Bone marrow (tissue), 2 donors: ENCODE measurements at regions not wholly inside any gene's neighbourhood (a gene's known extent, or its start where the extent isn't known, plus 50 kb on each side); places are given as distances from the start of the nearest gene placed in this dataset.

ENCODE experiments used
- DNase-seq, 2 donors: peaks; one replicate each; lab custom pipeline; 2025; lab: John Stamatoyannopoulos, UW

DNA sequence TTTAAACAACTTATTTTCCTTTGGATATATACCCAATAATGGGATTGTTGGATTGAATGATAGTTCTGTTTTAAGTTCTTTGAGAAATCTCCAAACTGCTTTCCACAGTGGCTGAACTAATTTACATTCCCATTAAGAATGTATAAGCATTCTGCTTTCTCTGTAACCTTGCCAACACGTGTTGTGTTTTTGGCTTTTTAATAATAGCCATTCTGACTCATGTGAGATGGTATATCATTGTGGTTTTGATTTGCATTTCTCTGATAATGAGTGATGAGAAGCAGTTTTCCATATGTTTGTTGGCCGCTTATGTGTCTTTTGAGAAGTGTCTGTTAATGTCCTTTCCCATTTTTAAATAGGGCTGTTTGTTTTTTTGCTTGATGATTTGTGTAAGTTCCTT, 155.6 kb upstream of the PITX2 start:
- DNase-seq: no peak

GRCh38 chr4:110780538-110780937, 157.7 kb upstream of the PITX2 start:
- no peak for DNase-seq

GRCh38 chr4:110781944-110782343, 159.1 kb upstream of the PITX2 start:
- no peak for DNase-seq

- DNase-seq: no peak
Measured at GRCh38 chr4:110787109-110787508, 164.2 kb upstream of the PITX2 start.

GRCh38 chr4:110787707-110788106, 164.8 kb upstream of the PITX2 start:
- no peak for DNase-seq

DNA sequence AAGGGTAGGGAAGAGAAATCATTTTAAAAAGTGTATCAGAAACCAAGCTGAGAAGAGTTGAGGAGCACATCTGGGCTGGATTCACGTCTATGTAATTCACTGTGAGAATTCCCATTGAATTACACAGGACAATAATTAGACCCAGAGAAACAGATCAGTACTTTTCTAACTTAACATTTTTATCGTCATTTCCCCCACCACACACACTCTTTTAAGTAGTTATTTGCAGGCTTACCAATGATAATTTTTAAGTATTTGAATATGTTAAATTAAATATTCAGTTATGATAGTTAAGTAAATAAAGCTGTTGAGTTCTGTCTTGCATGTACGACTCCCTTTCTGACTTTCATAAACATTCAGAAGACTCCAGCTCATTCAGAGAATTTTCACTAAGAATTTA, 165.4 kb upstream of the PITX2 start:
- no peak for DNase-seq

GRCh38 chr4:110792036-110792435, 169.2 kb upstream of the PITX2 start:
- DNase-seq: no peak

DNA sequence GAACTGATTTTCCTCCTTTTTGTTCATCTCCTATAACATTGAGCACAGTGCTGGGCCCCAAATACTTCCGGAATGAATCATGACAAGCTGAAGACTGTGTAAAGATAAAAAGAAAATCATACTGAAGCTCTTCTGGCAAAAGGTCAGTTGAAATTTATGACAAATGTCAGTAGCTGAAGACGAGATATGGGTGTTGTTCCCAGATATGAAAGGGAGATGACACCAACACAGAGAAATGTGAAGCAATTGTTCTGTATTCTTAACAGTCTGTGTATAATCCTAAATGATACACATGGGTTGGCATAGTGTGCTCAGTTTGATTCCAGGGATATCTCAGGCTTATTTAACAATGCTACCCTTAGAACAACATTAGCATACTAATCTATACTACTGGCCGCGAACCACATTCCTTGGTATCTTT, 170.5 kb upstream of the PITX2 start:
- DNase-seq: no peak

DNA sequence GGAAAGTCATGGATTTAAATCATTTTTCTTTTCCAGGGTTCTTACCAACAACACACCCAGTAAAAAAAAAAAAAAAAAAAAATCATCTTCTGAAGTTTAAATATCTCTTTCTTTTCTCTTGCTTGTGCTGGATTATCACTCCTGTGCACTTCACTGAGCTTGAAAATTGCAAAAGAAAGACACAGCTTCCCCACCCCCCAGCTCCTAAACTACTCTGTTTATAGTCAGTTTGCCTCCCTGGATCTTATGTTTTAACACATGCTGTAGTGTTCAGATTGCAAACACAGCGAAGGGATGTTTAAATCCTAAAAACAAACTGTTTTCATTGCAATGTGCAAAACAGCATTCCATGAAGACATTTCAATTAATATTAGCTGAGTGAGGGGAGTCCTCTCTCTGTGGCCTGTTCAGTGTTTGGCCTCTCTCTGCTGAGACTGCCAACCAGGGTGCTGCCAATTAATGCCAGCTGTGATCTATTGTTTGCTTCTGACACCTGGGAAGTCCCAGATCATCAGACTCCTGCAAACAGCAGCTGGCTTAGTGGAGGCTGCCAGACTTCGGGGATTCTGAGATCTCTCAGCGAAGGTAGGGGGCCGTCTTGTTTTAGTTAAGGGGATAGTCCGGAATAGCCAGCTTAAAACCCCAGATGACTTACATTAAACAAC, 171.1 kb upstream of the PITX2 start:
- DNase-seq: no peak

GRCh38 chr4:110795971-110796370, 173.1 kb upstream of the PITX2 start:
- DNase-seq: no peak

DNA sequence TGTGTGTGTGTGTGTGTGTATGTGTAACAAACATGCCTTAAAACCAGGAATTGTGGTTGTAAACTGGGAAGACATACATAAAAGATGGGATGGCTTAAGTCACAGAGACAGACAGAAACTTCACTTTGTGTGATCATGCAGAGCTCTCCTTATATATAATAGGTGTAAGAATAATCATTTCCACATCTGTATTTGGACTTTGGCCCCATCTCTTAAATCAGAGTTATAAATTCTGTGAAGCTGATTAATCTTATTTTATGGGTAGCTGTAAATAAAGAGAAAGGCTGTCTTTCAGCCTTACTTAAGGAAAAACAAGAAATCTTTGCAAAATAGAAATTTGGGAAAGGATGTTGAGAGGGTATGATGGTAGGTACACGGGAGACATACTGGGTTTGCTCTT, 174.6 kb upstream of the PITX2 start:
- no peak for DNase-seq

GRCh38 chr4:110798687-110799086, 175.8 kb upstream of the PITX2 start:
- DNase-seq: no peak

DNA sequence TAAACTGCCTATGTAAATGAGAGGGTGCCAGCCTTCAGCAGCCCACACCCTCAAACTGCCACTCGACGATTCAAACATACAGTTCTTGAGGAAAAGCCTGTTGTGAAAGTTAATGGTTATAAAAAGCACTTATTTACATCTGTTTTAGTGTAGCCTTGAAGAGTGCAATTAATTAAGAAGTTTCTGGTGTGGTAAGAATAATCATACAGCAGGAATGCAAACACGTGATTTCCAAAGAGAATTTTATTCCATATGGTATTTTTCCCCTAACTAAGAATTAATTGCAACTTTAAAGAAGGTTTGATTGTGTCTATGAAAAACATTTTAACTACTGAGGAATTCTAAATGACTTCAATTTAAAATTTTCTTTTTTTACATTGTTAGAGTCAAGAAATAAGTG, 176.3 kb upstream of the PITX2 start:
- DNase-seq: no peak

DNA sequence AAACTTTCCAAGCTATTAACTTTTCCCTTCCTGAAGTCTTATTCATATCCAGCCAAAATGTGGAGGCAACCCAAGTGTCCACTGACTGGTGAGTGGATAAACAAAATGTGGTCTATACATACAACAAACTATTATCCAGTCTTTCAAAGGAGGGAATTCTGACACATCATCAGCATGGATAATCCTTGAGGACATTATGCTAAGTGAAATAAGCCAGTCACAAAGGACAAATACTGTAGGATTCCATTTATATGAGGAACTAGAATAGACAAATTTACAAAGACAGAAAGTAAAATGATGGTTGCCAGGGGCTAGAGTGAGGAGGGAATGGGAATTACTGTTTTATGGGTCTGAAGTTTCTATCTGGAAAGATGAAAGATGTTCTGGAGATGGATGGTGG, 178.7 kb upstream of the PITX2 start:
- DNase-seq: no peak

DNA sequence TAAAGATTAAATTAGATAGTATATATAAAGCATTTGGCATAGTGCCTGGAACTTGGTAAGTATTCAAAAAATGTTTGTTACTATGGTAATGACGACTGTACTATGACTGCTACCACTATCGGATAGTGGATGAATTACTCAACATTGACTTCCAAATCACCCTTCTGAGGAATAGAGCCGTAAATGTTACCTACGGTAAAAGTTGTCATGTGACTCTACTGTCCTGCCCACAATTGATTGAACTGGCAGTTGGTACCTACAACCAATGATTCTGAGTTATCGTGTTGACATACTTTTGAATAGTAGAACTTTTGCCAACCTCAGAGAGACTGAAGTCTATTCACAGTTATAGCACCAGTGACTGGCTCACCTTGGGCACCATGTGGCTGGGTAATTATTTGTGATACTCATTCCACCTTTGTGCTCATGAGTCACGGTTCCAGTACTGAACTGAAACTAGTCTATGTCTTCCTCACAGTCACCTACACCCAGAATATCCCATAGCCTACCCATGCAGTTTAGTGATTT, 185.5 kb upstream of the PITX2 start:
- no peak for DNase-seq

GRCh38 chr4:110815950-110816349, 193.1 kb upstream of the PITX2 start:
- no peak for DNase-seq

GRCh38 chr4:110816367-110816766, 193.5 kb upstream of the PITX2 start:
- DNase-seq: no peak

GRCh38 chr4:110821186-110821585, 198.3 kb upstream of the PITX2 start:
- DNase-seq: no peak

DNA sequence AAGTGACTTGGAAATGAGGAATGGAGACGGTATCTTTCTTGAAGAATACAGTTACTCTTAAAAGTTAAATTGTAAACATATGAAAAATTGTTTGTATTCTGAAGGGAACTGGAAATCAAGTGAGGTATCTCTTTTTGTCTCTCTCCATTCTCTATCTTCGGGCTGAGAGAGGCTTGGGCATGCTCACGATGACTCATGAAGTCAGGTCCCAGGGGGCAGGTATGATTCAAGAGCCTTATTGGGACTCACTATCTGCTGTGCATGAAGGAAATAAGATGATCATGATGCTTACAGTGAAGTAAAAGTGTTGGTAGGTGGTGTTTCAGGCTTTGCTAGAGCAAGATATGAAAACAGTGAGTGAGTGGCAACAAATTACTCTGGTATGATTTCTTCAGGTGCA, 200.4 kb upstream of the PITX2 start:
- DNase-seq: no peak

GRCh38 chr4:110824344-110824743, 201.5 kb upstream of the PITX2 start:
- DNase-seq: no peak

DNA sequence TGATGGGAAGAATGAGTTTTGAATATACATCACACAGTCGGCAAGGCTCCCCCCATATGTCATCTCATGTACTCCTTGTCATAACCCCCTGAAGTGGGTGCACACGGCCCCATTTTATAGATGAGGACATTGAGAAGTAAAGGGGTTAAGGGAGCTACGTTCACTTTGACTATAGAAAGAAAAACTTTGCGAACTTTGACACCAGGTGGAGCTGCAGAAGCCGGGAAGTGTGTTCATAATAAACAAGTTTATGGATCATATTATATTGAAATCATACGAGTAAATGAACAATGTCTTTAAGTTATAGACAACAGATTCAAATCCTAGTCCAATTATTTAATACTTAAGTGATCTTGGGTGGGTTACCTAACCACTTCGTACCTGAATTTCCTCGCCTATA, 203.8 kb upstream of the PITX2 start:
- DNase-seq: no peak

GRCh38 chr4:110830461-110830860, 207.6 kb upstream of the PITX2 start:
- no peak for DNase-seq

- DNase-seq: no peak
Measured at GRCh38 chr4:110837896-110838450, 215.1 kb upstream of the PITX2 start.

DNA sequence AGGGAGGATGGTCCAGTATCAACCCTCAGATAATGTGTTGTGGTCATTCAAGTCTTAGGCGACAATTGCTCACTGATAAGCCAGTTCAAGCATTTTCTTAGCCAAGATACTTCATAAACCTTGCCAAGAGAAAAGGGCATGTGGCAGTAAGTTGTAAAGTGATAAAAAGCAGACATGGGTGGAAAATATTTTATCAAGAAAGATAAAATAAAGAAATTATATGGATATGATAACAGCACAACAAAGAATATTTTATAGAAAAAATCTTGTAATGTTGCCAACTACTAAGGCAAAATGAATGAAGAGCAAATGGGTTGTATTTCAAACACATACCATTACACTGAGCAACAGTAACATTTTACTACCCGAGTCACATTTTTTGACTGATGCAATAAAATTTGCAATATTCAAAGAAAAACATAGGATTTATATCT, 217.4 kb upstream of the PITX2 start:
- DNase-seq: no peak
